ENCODE measurements at regions not wholly inside any gene's neighbourhood (a gene's known extent, or its start where the extent isn't known, plus 50 kb on each side); places are given as distances from the start of the nearest gene placed in this dataset.

GRCh38 chr15:87599616-87600015 lies 656.9 kb downstream of the NTRK3 start:
- TF ChIP-seq POLR2AphosphoS5 (IDR thresholded peaks at IDR 0.05; ENCODE audit: low read depth): no peak
- no peak for TF ChIP-seq CTCF (IDR thresholded peaks at IDR 0.05; ENCODE audit: insufficient read depth, low read length)

Measured in HL-60 (cell line).